ENCODE measurements at regions not wholly inside any gene's neighbourhood (a gene's known extent, or its start where the extent isn't known, plus 50 kb on each side); places are given as distances from the start of the nearest gene placed in this dataset.

- no peak for TF ChIP-seq MAX (IDR thresholded peaks at IDR 0.05; ENCODE audit: low read depth, low read length)
- no peak for TF ChIP-seq PKNOX1 (IDR thresholded peaks at IDR 0.05)
These were observed 1200.6 kb downstream of the UQCRFS1 start for GRCh38 chr19:28012361-28012760.
